HUES6 (cell line): ENCODE measurements at regions not wholly inside any gene's neighbourhood (a gene's known extent, or its start where the extent isn't known, plus 50 kb on each side); places are given as distances from the start of the nearest gene placed in this dataset.
A peak's percentile ranks its signal among the peaks of the same experiment; 100 is the strongest.
"Not testable (repeated sequence)": the region's sequence is repeated elsewhere in the genome, so short reads cannot be mapped to it uniquely, and the experiment has no call there.

Experiments
- H3K27ac ChIP-seq: 2 replicates; pipeline ENCODE4 v1.7.0; 2013; ENCODE audit warnings: low read depth, mild to moderate bottlenecking, low read length, inconsistent platforms
- H3K27me3 ChIP-seq: 2 replicates; pipeline ENCODE4 v1.6.1; 2013; ENCODE audit warnings: low read length; ENCODE audit not compliant: control insufficient read depth, insufficient read depth
- H3K36me3 ChIP-seq: 2 replicates; pipeline ENCODE4 v1.6.1; 2013; ENCODE audit warnings: low read length; ENCODE audit not compliant: control insufficient read depth, insufficient read depth
- H3K4me1 ChIP-seq: 2 replicates; pipeline ENCODE4 v1.6.1; 2013; ENCODE audit warnings: low read length; ENCODE audit not compliant: control insufficient read depth, insufficient read depth
- H3K4me3 ChIP-seq: 2 replicates; pipeline ENCODE4 v1.5.1; 2013; ENCODE audit warnings: low read depth, low read length
- H3K9ac ChIP-seq: one replicate; pipeline ENCODE4 v1.6.1; 2013; ENCODE audit warnings: mild to moderate bottlenecking, low read length
- H3K9me3 ChIP-seq: 2 replicates; pipeline ENCODE4 v1.6.1; 2013; ENCODE audit warnings: low read depth, low read length; ENCODE audit not compliant: control insufficient read depth, insufficient read depth

GRCh38 chr1:211890091-211890995, 59.8 kb upstream of the LPGAT1 start:
- H3K9ac ChIP-seq, H3K4me1 ChIP-seq, H3K27me3 ChIP-seq, H3K9me3 ChIP-seq, H3K36me3 ChIP-seq, H3K27ac ChIP-seq: not testable (repeated sequence)
- H3K4me3 ChIP-seq: peak overlapping the region; percentile 59

DNA sequence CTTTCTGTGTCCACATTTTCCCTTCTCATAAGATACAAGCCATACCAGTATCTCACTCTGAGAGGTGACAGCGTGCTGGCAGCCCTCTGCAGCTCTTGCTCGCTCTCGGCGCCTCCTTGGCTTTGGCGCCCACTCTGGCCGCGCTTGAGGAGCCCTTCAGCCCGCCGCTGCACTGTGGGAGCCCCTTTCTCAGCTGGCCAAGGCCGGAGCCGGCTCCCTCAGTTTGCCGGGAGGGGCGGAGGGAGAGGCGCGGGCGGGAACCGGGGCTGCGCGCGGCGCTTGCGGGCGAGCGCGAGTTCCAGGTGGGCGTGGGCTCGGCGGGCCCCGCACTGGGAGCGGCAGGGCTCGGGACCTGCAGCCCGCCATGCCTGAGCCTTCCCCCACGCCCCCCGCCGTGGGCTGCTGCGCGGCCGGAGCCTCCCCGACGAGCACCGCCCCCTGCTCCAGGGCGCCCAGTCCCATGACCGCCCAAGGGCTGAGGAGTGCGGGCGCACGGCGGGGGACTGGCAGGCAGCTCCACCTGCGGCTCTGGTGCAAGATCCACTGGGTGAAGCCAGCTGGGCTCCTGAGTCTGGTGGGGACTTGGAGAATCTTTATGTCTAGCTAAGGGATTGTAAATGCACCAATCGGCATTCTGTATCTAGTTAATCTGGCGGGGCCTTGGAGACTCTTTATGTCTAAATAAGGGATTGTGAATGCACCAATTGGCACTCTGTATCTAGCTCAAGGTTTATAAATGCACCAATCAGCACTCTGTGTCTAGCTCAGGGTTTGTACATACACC, 58.9 kb upstream of the LPGAT1 start:
- H3K36me3 ChIP-seq, H3K27ac ChIP-seq, H3K4me1 ChIP-seq, H3K27me3 ChIP-seq, H3K9me3 ChIP-seq: not testable (repeated sequence)
- H3K4me3 ChIP-seq: peak overlapping the region; percentile 59
- H3K9ac ChIP-seq: peak overlapping the region; percentile 42

DNA sequence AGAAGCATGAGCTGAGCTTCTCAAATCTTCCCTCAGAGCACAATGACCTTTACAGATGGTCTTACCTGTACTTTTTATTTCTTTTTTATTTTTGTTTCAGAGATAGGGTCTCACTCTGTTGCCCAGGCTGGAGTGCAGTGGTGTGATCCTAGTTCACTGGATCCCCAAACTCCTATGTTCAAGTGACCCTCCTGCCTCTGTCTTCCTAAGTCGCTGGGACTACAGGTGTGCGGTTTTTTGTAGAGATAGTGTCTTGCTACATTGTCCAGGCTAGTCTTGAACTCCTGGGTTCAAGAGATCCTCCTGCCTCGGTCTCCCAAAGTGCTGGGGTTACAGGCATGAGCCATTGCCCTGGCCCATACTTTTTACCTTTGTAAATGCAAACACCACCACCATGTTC, 56.0 kb upstream of the LPGAT1 start:
- no peaks in the 10 kb centered on the region for H3K4me1 ChIP-seq
- no peak overlapping the region for H3K4me3 ChIP-seq
- no peak overlapping the region for H3K9ac ChIP-seq
- H3K36me3 ChIP-seq: no peaks in the 10 kb centered on the region
- no peaks in the 10 kb centered on the region for H3K27me3 ChIP-seq
- H3K27ac ChIP-seq: no peak overlapping the region
- H3K9me3 ChIP-seq: 0 out of 2 replicates have a peak, but pooled peaks cover 4% of the 10 kb centered on the region

GRCh38 chr1:211885747-211886522, 55.4 kb upstream of the LPGAT1 start:
- Histone ChIP-seq H3K9ac (no peak overlapping the region), H3K27me3 (no peaks in the 10 kb centered on the region), H3K36me3 (no peaks in the 10 kb centered on the region), H3K9me3 (peaks cover 7% of the 10 kb centered on the region; the same call in 1 of the 2 replicates), H3K27ac (no peak overlapping the region), H3K4me1 (no peaks in the 10 kb centered on the region), H3K4me3 (no peak overlapping the region)

- Histone ChIP-seq H3K27ac (no peak overlapping the region), H3K9me3 (peaks cover 7% of the 10 kb centered on the region; the same call in 1 of the 2 replicates), H3K9ac (no peak overlapping the region), H3K4me3 (no peak overlapping the region), H3K27me3 (no peaks in the 10 kb centered on the region), H3K4me1 (no peaks in the 10 kb centered on the region), H3K36me3 (no peaks in the 10 kb centered on the region)
Observed at GRCh38 chr1:211882381-211883004, 51.9 kb upstream of the LPGAT1 start.
